ENCODE measurements at regions not wholly inside any gene's neighbourhood (a gene's known extent, or its start where the extent isn't known, plus 50 kb on each side); places are given as distances from the start of the nearest gene placed in this dataset.

- Mint-ChIP-seq H3K36me3 (no peaks in the 10 kb centered on the region), H3K4me3 (no peak overlapping the region), H3K27ac (no peak overlapping the region), H3K9me3 (no peaks in the 10 kb centered on the region), H3K4me1 (peaks cover 4 to 6% (median 5%) of the 10 kb centered on the region in 3 donors), H3K27me3 (peaks cover 35 to 39% of the 10 kb centered on the region in 2 donors)
- Histone ChIP-seq H3K9me3 (no peaks in the 10 kb centered on the region), H3K27me3 (replicated peaks in 1 of 2; ENCODE audit: control insufficient read depth in 2 of 2, extremely low read depth in 1 of 2, insufficient read depth in 2 of 2, low read length in 1 of 2) (peaks cover 0 to 22% of the 10 kb centered on the region in 2 experiments), H3K27ac (ENCODE audit: low read length) (no peak overlapping the region), H3K4me3 (ENCODE audit: control insufficient read depth in 1 of 2, extremely low read depth in 1 of 2, low read length in 1 of 2) (no peak overlapping the region), H3K36me3 (ENCODE audit: control insufficient read depth in 2 of 2, extremely low read depth in 1 of 2, insufficient read depth in 1 of 2, low read length in 1 of 2) (no peaks in the 10 kb centered on the region), H3K4me1 (ENCODE audit: control insufficient read depth in 1 of 2, extremely low read depth in 1 of 2, insufficient read depth in 2 of 2, low read length in 2 of 2) (no peaks in the 10 kb centered on the region)
- WGBS (ENCODE audit: insufficient coverage) = 77% methylated on average over 6 of the region's 12 CpGs
- ChIA-PET CTCF (no interaction called here), POLR2A (no interaction called here)
- DNase-seq (no peak), ATAC-seq (replicated peaks in 1 of 4) (no peak)
Measured at GRCh38 chr2:3005859-3006501, 371.6 kb downstream of the EIPR1 start.

- H3K9me3 ChIP-seq = no peaks in the 10 kb centered on the region
- H3K4me1 Mint-ChIP-seq = peaks cover 4 to 6% (median 5%) of the 10 kb centered on the region in 3 donors
- no peak overlapping the region for H3K27ac ChIP-seq (ENCODE audit: low read length)
- no peak overlapping the region for H3K4me3 Mint-ChIP-seq
- no peaks in the 10 kb centered on the region for H3K4me1 ChIP-seq (ENCODE audit: control insufficient read depth in 1 of 2, extremely low read depth in 1 of 2, insufficient read depth in 2 of 2, low read length in 2 of 2)
- no peaks in the 10 kb centered on the region for H3K9me3 Mint-ChIP-seq
- H3K27me3 Mint-ChIP-seq = peaks cover 15 to 19% of the 10 kb centered on the region in 2 donors
- ATAC-seq (replicated peaks in 1 of 4) = peak in 1 of 4 experiments; percentile 38
- peaks cover 0 to 2% of the 10 kb centered on the region in 2 experiments for H3K27me3 ChIP-seq (replicated peaks in 1 of 2; ENCODE audit: control insufficient read depth in 2 of 2, extremely low read depth in 1 of 2, insufficient read depth in 2 of 2, low read length in 1 of 2)
- no peaks in the 10 kb centered on the region for H3K36me3 ChIP-seq (ENCODE audit: control insufficient read depth in 2 of 2, extremely low read depth in 1 of 2, insufficient read depth in 1 of 2, low read length in 1 of 2)
- no peaks in the 10 kb centered on the region for H3K36me3 Mint-ChIP-seq
- H3K4me3 ChIP-seq (ENCODE audit: control insufficient read depth in 1 of 2, extremely low read depth in 1 of 2, low read length in 1 of 2) = no peak overlapping the region
- ChIA-PET POLR2A (no interaction called here), CTCF (no interaction called here)
- WGBS (ENCODE audit: insufficient coverage) = 28% methylated on average over 6 of the region's 18 CpGs
- peak in 1 of 35 experiments; percentile 17 for DNase-seq
- no peak overlapping the region for H3K27ac Mint-ChIP-seq
Measured at GRCh38 chr2:3001615-3002560, 375.7 kb downstream of the EIPR1 start.

- Mint-ChIP-seq H3K4me1 (peaks cover 4 to 6% (median 5%) of the 10 kb centered on the region in 3 donors), H3K4me3 (no peak overlapping the region), H3K27ac (no peak overlapping the region), H3K9me3 (no peaks in the 10 kb centered on the region), H3K36me3 (no peaks in the 10 kb centered on the region), H3K27me3 (peaks cover 12 to 15% of the 10 kb centered on the region in 2 donors)
- ChIA-PET POLR2A (no interaction called here), CTCF (no interaction called here)
- Histone ChIP-seq H3K36me3 (ENCODE audit: control insufficient read depth in 2 of 2, extremely low read depth in 1 of 2, insufficient read depth in 1 of 2, low read length in 1 of 2) (no peaks in the 10 kb centered on the region), H3K27ac (ENCODE audit: low read length) (no peak overlapping the region), H3K4me1 (ENCODE audit: control insufficient read depth in 1 of 2, extremely low read depth in 1 of 2, insufficient read depth in 2 of 2, low read length in 2 of 2) (no peaks in the 10 kb centered on the region), H3K27me3 (replicated peaks in 1 of 2; ENCODE audit: control insufficient read depth in 2 of 2, extremely low read depth in 1 of 2, insufficient read depth in 2 of 2, low read length in 1 of 2) (peaks cover 0 to 2% of the 10 kb centered on the region in 2 experiments), H3K4me3 (ENCODE audit: control insufficient read depth in 1 of 2, extremely low read depth in 1 of 2, low read length in 1 of 2) (no peak overlapping the region), H3K9me3 (no peaks in the 10 kb centered on the region)
- ATAC-seq (replicated peaks in 1 of 4) (no peak), DNase-seq (no peak)
- 43% methylated on average over 1 of the region's 6 CpGs for WGBS (ENCODE audit: insufficient coverage)
Measured at GRCh38 chr2:3000968-3001367, 376.6 kb downstream of the EIPR1 start.

- DNase-seq (no peak), ATAC-seq (replicated peaks in 1 of 4) (no peak)
- Mint-ChIP-seq H3K27me3 (peaks cover 5 to 8% of the 10 kb centered on the region in 2 donors), H3K4me3 (no peak overlapping the region), H3K9me3 (no peaks in the 10 kb centered on the region), H3K36me3 (no peaks in the 10 kb centered on the region), H3K4me1 (peaks cover 4 to 6% (median 5%) of the 10 kb centered on the region in 3 donors), H3K27ac (no peak overlapping the region)
- ChIA-PET CTCF (no interaction called here), POLR2A (no interaction called here)
- 80% methylated on average over 7 of the region's 8 CpGs for WGBS (ENCODE audit: insufficient coverage)
- no peaks in the 10 kb centered on the region for H3K27me3 ChIP-seq (replicated peaks in 1 of 2; ENCODE audit: control insufficient read depth in 2 of 2, extremely low read depth in 1 of 2, insufficient read depth in 2 of 2, low read length in 1 of 2)
- H3K4me1 ChIP-seq (ENCODE audit: control insufficient read depth in 1 of 2, extremely low read depth in 1 of 2, insufficient read depth in 2 of 2, low read length in 2 of 2) = no peaks in the 10 kb centered on the region
- no peak overlapping the region for H3K4me3 ChIP-seq (ENCODE audit: control insufficient read depth in 1 of 2, extremely low read depth in 1 of 2, low read length in 1 of 2)
- H3K36me3 ChIP-seq (ENCODE audit: control insufficient read depth in 2 of 2, extremely low read depth in 1 of 2, insufficient read depth in 1 of 2, low read length in 1 of 2) = no peaks in the 10 kb centered on the region
- H3K9me3 ChIP-seq = no peaks in the 10 kb centered on the region
- H3K27ac ChIP-seq (ENCODE audit: low read length) = no peak overlapping the region
Measured at GRCh38 chr2:3000125-3000524, 377.5 kb downstream of the EIPR1 start.

- ATAC-seq (replicated peaks in 1 of 4) (no peak), DNase-seq (no peak)
- Mint-ChIP-seq H3K36me3 (no peaks in the 10 kb centered on the region), H3K27ac (no peak overlapping the region), H3K9me3 (no peaks in the 10 kb centered on the region), H3K4me1 (peaks cover 4 to 6% (median 5%) of the 10 kb centered on the region in 3 donors), H3K27me3 (peaks cover 0 to 6% of the 10 kb centered on the region in 2 donors), H3K4me3 (no peak overlapping the region)
- H3K27ac ChIP-seq (ENCODE audit: low read length) = no peak overlapping the region
- H3K27me3 ChIP-seq (replicated peaks in 1 of 2; ENCODE audit: control insufficient read depth in 2 of 2, extremely low read depth in 1 of 2, insufficient read depth in 2 of 2, low read length in 1 of 2) = no peaks in the 10 kb centered on the region
- POLR2A ChIA-PET = no interaction called here
- H3K9me3 ChIP-seq = no peaks in the 10 kb centered on the region
- H3K4me3 ChIP-seq (ENCODE audit: control insufficient read depth in 1 of 2, extremely low read depth in 1 of 2, low read length in 1 of 2) = no peak overlapping the region
- CTCF ChIA-PET = no interaction called here
- no peaks in the 10 kb centered on the region for H3K36me3 ChIP-seq (ENCODE audit: control insufficient read depth in 2 of 2, extremely low read depth in 1 of 2, insufficient read depth in 1 of 2, low read length in 1 of 2)
- WGBS (ENCODE audit: insufficient coverage) = 69% methylated on average over 7 of the region's 9 CpGs
- no peaks in the 10 kb centered on the region for H3K4me1 ChIP-seq (ENCODE audit: control insufficient read depth in 1 of 2, extremely low read depth in 1 of 2, insufficient read depth in 2 of 2, low read length in 2 of 2)
Measured at GRCh38 chr2:2998971-2999370, 378.6 kb downstream of the EIPR1 start.

GRCh38 chr2:2993172-2993692, 384.4 kb downstream of the EIPR1 start:
- CTCF ChIA-PET = no interaction called here
- Mint-ChIP-seq H3K4me3 (no peak overlapping the region), H3K27me3 (peaks cover 10 to 18% of the 10 kb centered on the region in 2 donors), H3K36me3 (no peaks in the 10 kb centered on the region), H3K9me3 (peaks cover 4 to 17% (median 9%) of the 10 kb centered on the region in 3 donors), H3K27ac (no peak overlapping the region), H3K4me1 (no peaks in the 10 kb centered on the region)
- ATAC-seq (replicated peaks in 1 of 4) (no peak), DNase-seq (no peak)
- no peaks in the 10 kb centered on the region for H3K36me3 ChIP-seq (ENCODE audit: control insufficient read depth in 2 of 2, extremely low read depth in 1 of 2, insufficient read depth in 1 of 2, low read length in 1 of 2)
- no peak overlapping the region for H3K4me3 ChIP-seq (ENCODE audit: control insufficient read depth in 1 of 2, extremely low read depth in 1 of 2, low read length in 1 of 2)
- POLR2A ChIA-PET = no interaction called here
- H3K27ac ChIP-seq (ENCODE audit: low read length) = no peak overlapping the region
- H3K9me3 ChIP-seq = no peaks in the 10 kb centered on the region
- H3K4me1 ChIP-seq (ENCODE audit: control insufficient read depth in 1 of 2, extremely low read depth in 1 of 2, insufficient read depth in 2 of 2, low read length in 2 of 2) = no peaks in the 10 kb centered on the region
- 95% methylated on average over 3 of the region's 9 CpGs for WGBS (ENCODE audit: insufficient coverage)
- H3K27me3 ChIP-seq (replicated peaks in 1 of 2; ENCODE audit: control insufficient read depth in 2 of 2, extremely low read depth in 1 of 2, insufficient read depth in 2 of 2, low read length in 1 of 2) = peaks cover 0 to 4% of the 10 kb centered on the region in 2 experiments

Data from T-cell (primary cell).